Endothelial cell of umbilical vein (primary cell): ENCODE measurements at regions not wholly inside any gene's neighbourhood (a gene's known extent, or its start where the extent isn't known, plus 50 kb on each side); places are given as distances from the start of the nearest gene placed in this dataset.

Experiments used
- BruUV-seq: library from RNA; stranded (reverse); fragments of 400-500 nt; replicated peaks from 2 replicates; lab custom pipeline; 2021; lab: Mats Ljungman, UMichigan
- CTCF ChIA-PET: fragments of 300-600, 350-600 bp; sonication (Branson Sonifier 250); formaldehyde crosslinking; loops from one replicate; lab custom pipeline; 2021; ENCODE audit warnings: antibody characterized with exemption, inconsistent platforms; lab: Charles Lee
- POLR2A ChIA-PET: fragments of 300-600, 350-600 bp; sonication (Branson Sonifier 250); formaldehyde crosslinking; loops from one replicate; lab custom pipeline; 2021; ENCODE audit warnings: antibody characterized with exemption, inconsistent platforms; lab: Charles Lee
- DNase-seq: peaks from one replicate; pipeline ENCODE4 v3.0.0-alpha.2; 2011; ENCODE audit warnings: low read depth, low spot score
- FAIRE-seq: peaks from 2 replicates; lab custom pipeline; 2011; peaks lifted over from hg19 to GRCh38; lab: Jason Lieb, UNC
- H2AFZ ChIP-seq: 2 replicates; pipeline ENCODE4 v1.6.0; 2012; ENCODE audit warnings: low read depth, low read length, control low read depth, inconsistent platforms
- H3K27ac ChIP-seq: 2 replicates; pipeline ENCODE4 v1.5.1; 2011; ENCODE audit warnings: low read depth, mild to moderate bottlenecking, control low read depth, low read length, moderate library complexity; ENCODE audit not compliant: insufficient read depth
- H3K27me3 ChIP-seq, 2 experiments: 2 replicates each; pipeline versions ENCODE4 v1.6.0 to v1.6.1; 2011; ENCODE audit warnings: low read length in 2 of 2, mixed read lengths in 1 of 2; ENCODE audit not compliant: control insufficient read depth in 2 of 2, insufficient read depth in 2 of 2
- H3K36me3 ChIP-seq, 2 experiments: 2 replicates in 1 of 2; 3 replicates in 1 of 2; pipeline ENCODE4 v1.5.1; 2011; ENCODE audit warnings: low read length in 2 of 2, mild to moderate bottlenecking in 1 of 2, moderate library complexity in 1 of 2; ENCODE audit not compliant: control insufficient read depth in 2 of 2, insufficient read depth in 2 of 2; ENCODE audit errors: extremely low read depth in 1 of 2
- H3K4me1 ChIP-seq: 3 replicates; pipeline ENCODE4 v1.5.1; 2011; ENCODE audit warnings: mild to moderate bottlenecking, low read length; ENCODE audit not compliant: control insufficient read depth, insufficient read depth; ENCODE audit errors: extremely low read depth
- H3K4me2 ChIP-seq: 2 replicates; pipeline ENCODE4 v1.6.1; 2011; ENCODE audit warnings: low read length, control low read depth, mixed read lengths; ENCODE audit not compliant: insufficient read depth
- H3K4me3 ChIP-seq, 3 experiments: fragments of 200-600 bp in 1 of 3; sonication (generic), shearing (Covaris generic) in 1 of 3; replicated peaks in 1 of 3; 2 replicates each; pipeline ENCODE4 v1.5.1; 2011 to 2016; ENCODE audit warnings: control low read depth in 3 of 3, low read length in 3 of 3, mild to moderate bottlenecking in 2 of 3, inconsistent platforms in 1 of 3, low read depth in 1 of 3, moderate library complexity in 1 of 3; ENCODE audit not compliant: insufficient read depth in 1 of 3
- H3K79me2 ChIP-seq: 2 replicates; pipeline ENCODE4 v1.6.0; 2012; ENCODE audit warnings: low read length, inconsistent platforms; ENCODE audit not compliant: control insufficient read depth, insufficient read depth
- H3K9ac ChIP-seq: replicated peaks from 2 replicates; pipeline ENCODE3; 2011; ENCODE audit warnings: low read length, control low read depth; ENCODE audit not compliant: insufficient read depth; ENCODE audit errors: extremely low read depth
- H3K9me1 ChIP-seq: replicated peaks from 3 replicates; pipeline ENCODE4 v1.6.0; 2011; ENCODE audit warnings: mild to moderate bottlenecking, low read length; ENCODE audit not compliant: control insufficient read depth, insufficient read depth; ENCODE audit errors: extremely low read depth
- H3K9me3 ChIP-seq: replicated peaks from 2 replicates; pipeline ENCODE4 v1.5.1; 2012; ENCODE audit warnings: low read length, inconsistent platforms; ENCODE audit not compliant: control insufficient read depth, insufficient read depth
- H4K20me1 ChIP-seq: replicated peaks from 2 replicates; pipeline ENCODE3; 2011; ENCODE audit warnings: mild to moderate bottlenecking, low read length; ENCODE audit not compliant: control insufficient read depth, insufficient read depth; ENCODE audit errors: extremely low read depth
- EZH2 ChIP-seq: IDR thresholded peaks from 2 replicates; pipeline ENCODE4 v1.6.1; 2012; ENCODE audit warnings: borderline replicate concordance, low read depth, mild to moderate bottlenecking, moderate library complexity, low read length, inconsistent platforms; ENCODE audit not compliant: severe bottlenecking
- FOS ChIP-seq: IDR thresholded peaks from 2 replicates; pipeline ENCODE4 v1.6.1; 2011; ENCODE audit warnings: mild to moderate bottlenecking, low read length, moderate library complexity, borderline replicate concordance; ENCODE audit not compliant: insufficient read depth
- GATA2 ChIP-seq: IDR thresholded peaks from 2 replicates; pipeline ENCODE4 v1.7.0; 2011; ENCODE audit warnings: low read depth, mild to moderate bottlenecking, moderate library complexity, mixed read lengths, low read length; ENCODE audit not compliant: insufficient read length, insufficient read depth
- JUN ChIP-seq: IDR thresholded peaks from 2 replicates; pipeline ENCODE4 v1.6.1; 2011; ENCODE audit warnings: borderline replicate concordance, low read depth; ENCODE audit not compliant: insufficient read length, insufficient read depth
- MAX ChIP-seq: IDR thresholded peaks from 2 replicates; pipeline ENCODE4 v1.6.1; 2011; ENCODE audit not compliant: insufficient read depth, insufficient read length
- MYC ChIP-seq: IDR thresholded peaks from one replicate; pipeline ENCODE4 v1.6.1; 2011; ENCODE audit warnings: mild to moderate bottlenecking, low read depth, low read length
- POLR2A ChIP-seq: IDR thresholded peaks from 2 replicates; pipeline ENCODE4 v1.6.1; 2012; ENCODE audit warnings: low read depth, mild to moderate bottlenecking, control low read depth, low read length
- POLR2AphosphoS5 ChIP-seq: IDR thresholded peaks from 2 replicates; pipeline ENCODE4 v1.6.1; 2012; ENCODE audit warnings: low read depth, mild to moderate bottlenecking, control low read depth, low read length, moderate library complexity; ENCODE audit not compliant: insufficient read depth
- dilution Hi-C: fragments of 300-500 bp; cut with MboI; formaldehyde crosslinking; loops from one replicate; pipeline ENCODE4 v1.15.0; 2019; ENCODE audit warnings: low sequenced_read_pairs; ENCODE audit not compliant: extremely low pct_ligation_motif_present
- intact Hi-C: fragments of 100-400 bp; cut with micrococcal nuclease; formaldehyde crosslinking; loops from one replicate; pipeline ENCODE4 v1.10.0; 2022
- TF ChIP-seq, protein P1 (sequence below), 2 donors: IDR thresholded peaks; 1 replicate in 1 of 2; 2 replicates in 1 of 2; pipeline ENCODE4 v1.5.1; 2011; ENCODE audit warnings: low read length in 2 of 2, mild to moderate bottlenecking in 2 of 2, moderate library complexity in 2 of 2, control low read depth in 1 of 2, inconsistent platforms in 1 of 2, low read depth in 1 of 2; ENCODE audit not compliant: insufficient read depth in 1 of 2; ENCODE audit errors: extremely low read depth in 1 of 2

DNA sequence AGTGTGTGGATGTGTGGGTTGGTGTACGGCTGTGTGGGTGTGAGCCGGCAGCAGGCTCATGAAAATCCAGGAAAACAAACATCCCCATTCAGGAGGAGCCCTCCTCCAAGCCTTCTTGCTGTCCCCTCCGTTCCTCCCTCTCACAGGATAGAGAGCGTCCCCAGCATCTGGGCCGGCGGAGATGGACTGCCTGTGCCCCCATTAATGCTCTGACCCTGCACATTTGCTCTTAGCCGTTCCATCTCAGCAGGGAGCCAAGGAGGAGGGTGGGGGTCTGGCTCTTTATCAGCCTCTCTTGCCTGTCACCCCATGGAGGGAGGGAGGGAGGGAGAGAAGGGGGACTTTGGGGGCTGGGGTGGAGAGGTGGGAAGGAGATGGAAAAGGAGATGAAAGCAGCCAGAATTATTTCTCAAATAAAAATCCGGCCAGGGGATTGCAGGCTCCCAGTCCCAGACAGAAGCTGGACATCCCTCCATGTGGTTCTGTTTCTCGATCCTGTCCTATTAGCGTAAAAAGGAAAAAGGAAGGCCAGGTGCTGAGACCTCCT lies 240.0 kb upstream of the ZFHX3 start:
- Histone ChIP-seq H3K79me2 (no peaks in the 10 kb centered on the region), H3K4me1 (no peaks in the 10 kb centered on the region), H3K27ac (no peak overlapping the region), H3K27me3 (no peaks in the 10 kb centered on the region), H3K9ac (no peak overlapping the region), H3K4me3 (no peak overlapping the region), H3K36me3 (no peaks in the 10 kb centered on the region), H3K4me2 (no peak overlapping the region), H4K20me1 (no peaks in the 10 kb centered on the region), H3K9me1 (no peaks in the 10 kb centered on the region), H3K9me3 (no peaks in the 10 kb centered on the region), H2AFZ (no peak overlapping the region)
- POLR2A ChIA-PET = no interaction called here
- no peak for FAIRE-seq
- no TSS peak for BruUV-seq
- intact Hi-C loops (no loop called here), dilution Hi-C loops (no loop called here)
- CTCF ChIA-PET = no interaction called here
- DNase-seq = no peak
- TF ChIP-seq GATA2 (no peak), FOS (no peak), EZH2 (no peak), JUN (no peak), POLR2AphosphoS5 (no peak), MAX (no peak), POLR2A (no peak), MYC (no peak)
- TF ChIP-seq, protein P1, sequence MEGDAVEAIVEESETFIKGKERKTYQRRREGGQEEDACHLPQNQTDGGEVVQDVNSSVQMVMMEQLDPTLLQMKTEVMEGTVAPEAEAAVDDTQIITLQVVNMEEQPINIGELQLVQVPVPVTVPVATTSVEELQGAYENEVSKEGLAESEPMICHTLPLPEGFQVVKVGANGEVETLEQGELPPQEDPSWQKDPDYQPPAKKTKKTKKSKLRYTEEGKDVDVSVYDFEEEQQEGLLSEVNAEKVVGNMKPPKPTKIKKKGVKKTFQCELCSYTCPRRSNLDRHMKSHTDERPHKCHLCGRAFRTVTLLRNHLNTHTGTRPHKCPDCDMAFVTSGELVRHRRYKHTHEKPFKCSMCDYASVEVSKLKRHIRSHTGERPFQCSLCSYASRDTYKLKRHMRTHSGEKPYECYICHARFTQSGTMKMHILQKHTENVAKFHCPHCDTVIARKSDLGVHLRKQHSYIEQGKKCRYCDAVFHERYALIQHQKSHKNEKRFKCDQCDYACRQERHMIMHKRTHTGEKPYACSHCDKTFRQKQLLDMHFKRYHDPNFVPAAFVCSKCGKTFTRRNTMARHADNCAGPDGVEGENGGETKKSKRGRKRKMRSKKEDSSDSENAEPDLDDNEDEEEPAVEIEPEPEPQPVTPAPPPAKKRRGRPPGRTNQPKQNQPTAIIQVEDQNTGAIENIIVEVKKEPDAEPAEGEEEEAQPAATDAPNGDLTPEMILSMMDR (IDR thresholded peaks at IDR 0.05; ENCODE audit: extremely low read depth in 1 of 2, insufficient read depth in 1 of 2, low read depth in 1 of 2, low read length in 2 of 2) = no peak
